K562 (cell line): ENCODE measurements at regions not wholly inside any gene's neighbourhood (a gene's known extent, or its start where the extent isn't known, plus 50 kb on each side); places are given as distances from the start of the nearest gene placed in this dataset.

Source experiments
- ATAC-seq: fragments of 200-7000 bp; cut with Tn5 transposase; 3 replicates; pipeline ENCODE4 v1.9.1; 2020; ENCODE audit warnings: moderate library complexity
- BruUV-seq: library from RNA; stranded (reverse); fragments of 400-500 nt; replicated peaks from 2 replicates; lab custom pipeline; 2021; lab: Mats Ljungman, UMichigan
- CTCF ChIA-PET: fragments of 300-600 bp; formaldehyde crosslinking; extraction: SDS; loops from one replicate; lab custom pipeline; 2021; ENCODE audit warnings: low intra/inter-chr PET ratio; lab: Yijun Ruan, JAX
- POLR2A ChIA-PET: fragments of 300-600, 350-650 bp; sonication (Branson Sonifier 250); formaldehyde crosslinking; extraction: SDS; loops from one replicate; lab custom pipeline; 2021; ENCODE audit warnings: antibody characterized with exemption, inconsistent platforms; lab: Yijun Ruan, JAX
- DNase-seq, 4 experiments: peaks; one replicate each; pipeline versions ENCODE4 v3.0.0 to v3.0.0-alpha.2; 2011 to 2018; ENCODE audit warnings: low spot score in 3 of 4, mixed read lengths in 3 of 4; ENCODE audit errors: extremely low read depth in 1 of 4
- FAIRE-seq: peaks from 2 replicates; lab custom pipeline; 2011; peaks lifted over from hg19 to GRCh38; lab: Jason Lieb, UNC
- H2AFZ ChIP-seq: 2 replicates; pipeline ENCODE4 v1.6.0; 2011; ENCODE audit warnings: low read depth, low read length, control low read depth, inconsistent platforms
- H3K27ac ChIP-seq: fragments of 200-600 bp; 3 replicates; pipeline ENCODE4 v1.8.0; 2011; ENCODE audit warnings: low read depth, mild to moderate bottlenecking, control low read depth, inconsistent platforms, low read length, moderate library complexity, mixed read lengths; ENCODE audit errors: extremely low read depth
- H3K27me3 ChIP-seq, 2 experiments: fragments of 300-600 bp in 1 of 2; 2 replicates in 1 of 2; 3 replicates in 1 of 2; pipeline versions ENCODE4 v1.6.0 to v1.8.0; 2011; ENCODE audit warnings: inconsistent platforms in 2 of 2, low read length in 2 of 2, mild to moderate bottlenecking in 1 of 2, mixed read lengths in 1 of 2, moderate library complexity in 1 of 2; ENCODE audit not compliant: control insufficient read depth in 2 of 2, insufficient read depth in 2 of 2
- H3K36me3 ChIP-seq: fragments of 300-600 bp; 3 replicates; pipeline ENCODE4 v1.8.0; 2011; ENCODE audit warnings: mild to moderate bottlenecking, low read length, inconsistent platforms; ENCODE audit not compliant: control insufficient read depth, insufficient read depth
- H3K4me1 ChIP-seq, 2 experiments: fragments of 200-600 bp in 1 of 2; replicated peaks in 1 of 2; 2 replicates in 1 of 2; 3 replicates in 1 of 2; pipeline versions ENCODE4 v1.5.1 to v1.8.0; 2011; ENCODE audit warnings: inconsistent platforms in 2 of 2, low read length in 2 of 2, mild to moderate bottlenecking in 1 of 2, mixed read lengths in 1 of 2, moderate library complexity in 1 of 2; ENCODE audit not compliant: control insufficient read depth in 2 of 2, insufficient read depth in 2 of 2
- H3K4me2 ChIP-seq: 2 replicates; pipeline ENCODE4 v1.6.1; 2011; ENCODE audit warnings: low read length, control low read depth, inconsistent platforms, mixed read lengths; ENCODE audit not compliant: insufficient read depth
- H3K4me3 ChIP-seq: fragments of 200-600 bp; sonication (generic), shearing (Covaris generic); 2 replicates; pipeline ENCODE4 v1.5.1; 2016; ENCODE audit warnings: control low read depth, inconsistent platforms
- H3K79me2 ChIP-seq: fragments of 200-600 bp; 3 replicates; pipeline ENCODE4 v1.8.0; 2011; ENCODE audit warnings: low read length, inconsistent platforms; ENCODE audit not compliant: control insufficient read depth, insufficient read depth
- H3K9ac ChIP-seq, 2 experiments: 2 replicates each; pipeline versions ENCODE4 v1.6.0 to v1.6.1; 2011; ENCODE audit warnings: low read depth in 2 of 2, low read length in 2 of 2, control low read depth in 1 of 2, inconsistent platforms in 1 of 2, mild to moderate bottlenecking in 1 of 2, mixed read lengths in 1 of 2; ENCODE audit not compliant: insufficient read depth in 1 of 2
- H3K9me1 ChIP-seq: one replicate; pipeline ENCODE4 v1.6.0; 2011; ENCODE audit warnings: inconsistent platforms, mild to moderate bottlenecking, low read length, moderate library complexity; ENCODE audit not compliant: control insufficient read depth, insufficient read depth
- H3K9me3 ChIP-seq: replicated peaks from 2 replicates; pipeline ENCODE4 v1.5.1; 2011; ENCODE audit warnings: low read depth, low read length, inconsistent platforms; ENCODE audit not compliant: control insufficient read depth, insufficient read depth
- H4K20me1 ChIP-seq: replicated peaks from 2 replicates; pipeline ENCODE4 v1.6.1; 2011; ENCODE audit warnings: low read length, inconsistent platforms, mixed read lengths; ENCODE audit not compliant: control insufficient read depth, insufficient read depth
- JUN ChIP-seq, 2 experiments: sonication (generic) in 1 of 2; formaldehyde crosslinking in 1 of 2; IDR thresholded peaks; 2 replicates each; pipeline versions ENCODE4 v1.6.1 to v1.8.0; 2012 to 2022; ENCODE audit warnings: borderline replicate concordance in 2 of 2, mild to moderate bottlenecking in 2 of 2, improper control_type of control experiment in 1 of 2, low read depth in 1 of 2, low read length in 1 of 2, missing genetic modification reagents in 1 of 2
- SFPQ ChIP-seq: fragments of 200-400 bp; formaldehyde crosslinking; IDR thresholded peaks from 2 replicates; pipeline ENCODE4 v1.6.1; 2017; ENCODE audit warnings: mild to moderate bottlenecking, low read depth, low read length, moderate library complexity
- TBL1XR1 ChIP-seq, 2 experiments: IDR thresholded peaks; 2 replicates each; pipeline ENCODE4 v1.6.1; 2012; ENCODE audit warnings: improper control_type of control experiment in 2 of 2, low read length in 2 of 2, mild to moderate bottlenecking in 1 of 2
- TRIM28 ChIP-seq: fragments of 450-650 bp; IDR thresholded peaks from 2 replicates; pipeline ENCODE4 v1.6.1; 2017
- ZNF23 ChIP-seq: fragments of 250-450 bp; sonication (Bioruptor Pico); IDR thresholded peaks from 2 replicates; pipeline ENCODE4 v1.4.0; 2020; ENCODE audit warnings: mild to moderate bottlenecking
- ZNF324 ChIP-seq: fragments of 250-450 bp; sonication (Bioruptor Pico); IDR thresholded peaks from 2 replicates; pipeline ENCODE4 v1.4.0; 2020; ENCODE audit warnings: mild to moderate bottlenecking
- WGBS: fragments of 100-300 bp; shearing (Covaris generic); methylation state at CpG from one replicate; pipeline ENCODE4 v1.1.6; 2016; ENCODE audit warnings: low coverage, mixed read lengths; ENCODE audit not compliant: insufficient coverage; ENCODE audit errors: missing lambda C conversion rate; 5-methylcytosine and 5-hydroxymethylcytosine counted together
- in situ Hi-C: fragments of 300-500 bp; cut with MboI; formaldehyde crosslinking; loops from 4 replicates; pipeline ENCODE4 v1.15.0; 2018; ENCODE audit warnings: inconsistent platforms, mixed read lengths
- intact Hi-C: fragments of 100-400 bp; cut with micrococcal nuclease; formaldehyde crosslinking; loops from 2 replicates; pipeline ENCODE4 v1.14.2; 2022
- TF ChIP-seq, protein P1 (sequence below): fragments of 250-450 bp; sonication (Bioruptor Pico); IDR thresholded peaks from 2 replicates; pipeline ENCODE4 v1.5.0; 2021; ENCODE audit warnings: mild to moderate bottlenecking, borderline replicate concordance
- TF ChIP-seq, protein P2 (sequence below): fragments of 450-650 bp; IDR thresholded peaks from 2 replicates; pipeline ENCODE4 v1.6.1; 2016; ENCODE audit warnings: low read depth

GRCh38 chr10:130998642-130999041 lies 312.9 kb downstream of the TCERG1L start:
- Histone ChIP-seq H3K36me3 (no peaks in the 10 kb centered on the region), H2AFZ (no peak overlapping the region), H3K9ac (no peak overlapping the region), H3K27me3 (0 out of 5 replicates have a peak, but pooled peaks cover 0 to 7% of the 10 kb centered on the region in 2 experiments), H3K4me1 (no peaks in the 10 kb centered on the region), H3K79me2 (no peaks in the 10 kb centered on the region), H3K9me1 (no peaks in the 10 kb centered on the region), H4K20me1 (no peaks in the 10 kb centered on the region), H3K4me3 (no peak overlapping the region), H3K27ac (no peak overlapping the region), H3K4me2 (no peak overlapping the region), H3K9me3 (no peaks in the 10 kb centered on the region)
- no peak for DNase-seq
- ATAC-seq: no peak
- intact Hi-C loops (no loop called here), in situ Hi-C loops (no loop called here)
- FAIRE-seq: no peak
- WGBS: 0% methylated on average over 8 of the region's 10 CpGs
- BruUV-seq: no TSS peak
- POLR2A ChIA-PET: no interaction called here
- CTCF ChIA-PET: no interaction called here
- TF ChIP-seq TBL1XR1 (IDR thresholded peaks at IDR 0.05; ENCODE audit: low read length in 2 of 2) (no peak), ZNF324 (CRISPR knock-in tag) (no peak), JUN (IDR thresholded peaks at IDR 0.05; ENCODE audit: borderline replicate concordance, low read depth, low read length) (no peak), JUN (CRISPR knock-in tag; IDR thresholded peaks at IDR 0.05; ENCODE audit: borderline replicate concordance) (no peak), TRIM28 (no peak), SFPQ (no peak), ZNF23 (CRISPR knock-in tag) (no peak)
- TF ChIP-seq, protein P1, sequence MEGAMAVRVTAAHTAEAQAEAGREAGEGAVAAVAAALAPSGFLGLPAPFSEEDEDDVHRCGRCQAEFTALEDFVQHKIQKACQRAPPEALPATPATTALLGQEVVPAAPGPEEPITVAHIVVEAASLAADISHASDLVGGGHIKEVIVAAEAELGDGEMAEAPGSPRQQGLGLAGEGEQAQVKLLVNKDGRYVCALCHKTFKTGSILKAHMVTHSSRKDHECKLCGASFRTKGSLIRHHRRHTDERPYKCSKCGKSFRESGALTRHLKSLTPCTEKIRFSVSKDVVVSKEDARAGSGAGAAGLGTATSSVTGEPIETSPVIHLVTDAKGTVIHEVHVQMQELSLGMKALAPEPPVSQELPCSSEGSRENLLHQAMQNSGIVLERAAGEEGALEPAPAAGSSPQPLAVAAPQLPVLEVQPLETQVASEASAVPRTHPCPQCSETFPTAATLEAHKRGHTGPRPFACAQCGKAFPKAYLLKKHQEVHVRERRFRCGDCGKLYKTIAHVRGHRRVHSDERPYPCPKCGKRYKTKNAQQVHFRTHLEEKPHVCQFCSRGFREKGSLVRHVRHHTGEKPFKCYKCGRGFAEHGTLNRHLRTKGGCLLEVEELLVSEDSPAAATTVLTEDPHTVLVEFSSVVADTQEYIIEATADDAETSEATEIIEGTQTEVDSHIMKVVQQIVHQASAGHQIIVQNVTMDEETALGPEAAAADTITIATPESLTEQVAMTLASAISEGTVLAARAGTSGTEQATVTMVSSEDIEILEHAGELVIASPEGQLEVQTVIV (CRISPR knock-in tag): no peak
- TF ChIP-seq, protein P2, sequence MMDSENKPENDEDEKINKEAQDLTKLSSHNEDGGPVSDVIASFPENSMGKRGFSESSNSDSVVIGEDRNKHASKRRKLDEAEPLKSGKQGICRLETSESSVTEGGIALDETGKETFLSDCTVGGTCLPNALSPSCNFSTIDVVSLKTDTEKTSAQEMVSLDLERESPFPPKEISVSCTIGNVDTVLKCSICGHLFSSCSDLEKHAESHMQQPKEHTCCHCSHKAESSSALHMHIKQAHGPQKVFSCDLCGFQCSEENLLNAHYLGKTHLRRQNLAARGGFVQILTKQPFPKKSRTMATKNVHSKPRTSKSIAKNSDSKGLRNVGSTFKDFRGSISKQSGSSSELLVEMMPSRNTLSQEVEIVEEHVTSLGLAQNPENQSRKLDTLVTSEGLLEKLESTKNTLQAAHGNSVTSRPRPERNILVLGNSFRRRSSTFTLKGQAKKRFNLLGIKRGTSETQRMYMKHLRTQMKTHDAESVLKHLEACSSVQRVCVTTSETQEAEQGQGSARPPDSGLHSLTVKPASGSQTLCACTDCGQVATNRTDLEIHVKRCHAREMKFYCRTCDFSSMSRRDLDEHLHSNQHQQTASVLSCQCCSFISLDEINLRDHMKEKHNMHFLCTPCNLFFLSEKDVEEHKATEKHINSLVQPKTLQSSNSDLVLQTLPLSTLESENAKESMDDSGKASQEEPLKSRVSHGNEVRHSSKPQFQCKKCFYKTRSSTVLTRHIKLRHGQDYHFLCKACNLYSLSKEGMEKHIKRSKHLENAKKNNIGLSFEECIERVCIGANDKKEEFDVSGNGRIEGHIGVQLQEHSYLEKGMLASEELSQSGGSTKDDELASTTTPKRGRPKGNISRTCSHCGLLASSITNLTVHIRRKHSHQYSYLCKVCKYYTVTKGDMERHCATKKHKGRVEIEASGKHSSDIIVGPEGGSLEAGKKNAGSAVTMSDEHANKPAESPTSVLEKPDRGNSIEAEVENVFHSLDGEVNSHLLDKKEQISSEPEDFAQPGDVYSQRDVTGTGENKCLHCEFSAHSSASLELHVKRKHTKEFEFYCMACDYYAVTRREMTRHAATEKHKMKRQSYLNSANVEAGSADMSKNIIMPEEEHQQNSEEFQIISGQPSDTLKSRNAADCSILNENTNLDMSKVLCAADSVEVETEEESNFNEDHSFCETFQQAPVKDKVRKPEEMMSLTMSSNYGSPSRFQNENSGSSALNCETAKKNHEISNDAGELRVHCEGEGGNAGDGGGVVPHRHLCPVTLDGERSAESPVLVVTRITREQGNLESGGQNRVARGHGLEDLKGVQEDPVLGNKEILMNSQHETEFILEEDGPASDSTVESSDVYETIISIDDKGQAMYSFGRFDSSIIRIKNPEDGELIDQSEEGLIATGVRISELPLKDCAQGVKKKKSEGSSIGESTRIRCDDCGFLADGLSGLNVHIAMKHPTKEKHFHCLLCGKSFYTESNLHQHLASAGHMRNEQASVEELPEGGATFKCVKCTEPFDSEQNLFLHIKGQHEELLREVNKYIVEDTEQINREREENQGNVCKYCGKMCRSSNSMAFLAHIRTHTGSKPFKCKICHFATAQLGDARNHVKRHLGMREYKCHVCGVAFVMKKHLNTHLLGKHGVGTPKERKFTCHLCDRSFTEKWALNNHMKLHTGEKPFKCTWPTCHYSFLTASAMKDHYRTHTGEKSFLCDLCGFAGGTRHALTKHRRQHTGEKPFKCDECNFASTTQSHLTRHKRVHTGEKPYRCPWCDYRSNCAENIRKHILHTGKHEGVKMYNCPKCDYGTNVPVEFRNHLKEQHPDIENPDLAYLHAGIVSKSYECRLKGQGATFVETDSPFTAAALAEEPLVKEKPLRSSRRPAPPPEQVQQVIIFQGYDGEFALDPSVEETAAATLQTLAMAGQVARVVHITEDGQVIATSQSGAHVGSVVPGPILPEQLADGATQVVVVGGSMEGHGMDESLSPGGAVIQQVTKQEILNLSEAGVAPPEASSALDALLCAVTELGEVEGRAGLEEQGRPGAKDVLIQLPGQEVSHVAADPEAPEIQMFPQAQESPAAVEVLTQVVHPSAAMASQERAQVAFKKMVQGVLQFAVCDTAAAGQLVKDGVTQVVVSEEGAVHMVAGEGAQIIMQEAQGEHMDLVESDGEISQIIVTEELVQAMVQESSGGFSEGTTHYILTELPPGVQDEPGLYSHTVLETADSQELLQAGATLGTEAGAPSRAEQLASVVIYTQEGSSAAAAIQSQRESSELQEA: no peak
